Parathyroid adenoma (tissue), 2 donors: ENCODE measurements at regions not wholly inside any gene's neighbourhood (a gene's known extent, or its start where the extent isn't known, plus 50 kb on each side); places are given as distances from the start of the nearest gene placed in this dataset.

Experiments used
- H2AFZ ChIP-seq: fragments of 300-600 bp; sonication (generic); one replicate; pipeline ENCODE4 v1.7.0; 2017; ENCODE audit warnings: antibody characterized with exemption, mild to moderate bottlenecking
- H3K27ac ChIP-seq: fragments of 300-600 bp; sonication (generic); one replicate; pipeline ENCODE4 v1.7.0; 2017
- H3K27me3 ChIP-seq: fragments of 300-600 bp; sonication (generic); one replicate; pipeline ENCODE4 v1.7.0; 2017; ENCODE audit warnings: low read length; ENCODE audit not compliant: control insufficient read depth, insufficient read depth
- H3K36me3 ChIP-seq: fragments of 300-600 bp; sonication (generic); one replicate; pipeline ENCODE4 v1.7.0; 2017; ENCODE audit warnings: low read length; ENCODE audit not compliant: control insufficient read depth, insufficient read depth
- H3K4me1 ChIP-seq: fragments of 300-600 bp; sonication (generic); one replicate; pipeline ENCODE4 v1.7.0; 2017; ENCODE audit warnings: control low read depth
- H3K4me2 ChIP-seq: fragments of 300-600 bp; sonication (generic); one replicate; pipeline ENCODE4 v1.7.0; 2017; ENCODE audit warnings: low read length
- H3K4me3 ChIP-seq: fragments of 300-600 bp; sonication (generic); one replicate; pipeline ENCODE4 v1.7.0; 2017; ENCODE audit warnings: low read depth, low read length
- H3K79me2 ChIP-seq: fragments of 300-600 bp; sonication (generic); one replicate; pipeline ENCODE4 v1.7.0; 2017; ENCODE audit warnings: control low read depth
- H3K9ac ChIP-seq: fragments of 300-600 bp; sonication (generic); one replicate; pipeline ENCODE4 v1.7.0; 2017; ENCODE audit warnings: mild to moderate bottlenecking
- H3K9me3 ChIP-seq: fragments of 300-600 bp; sonication (generic); one replicate; pipeline ENCODE4 v1.7.0; 2017; ENCODE audit warnings: low read length; ENCODE audit not compliant: control insufficient read depth
- TF ChIP-seq, protein P1 (sequence below): fragments of 300-600 bp; sonication (generic); IDR thresholded peaks from one replicate; pipeline ENCODE4 v1.7.0; 2017; ENCODE audit warnings: antibody characterized with exemption, mild to moderate bottlenecking
- donor health status: primary hyperparathyroidism.

DNA sequence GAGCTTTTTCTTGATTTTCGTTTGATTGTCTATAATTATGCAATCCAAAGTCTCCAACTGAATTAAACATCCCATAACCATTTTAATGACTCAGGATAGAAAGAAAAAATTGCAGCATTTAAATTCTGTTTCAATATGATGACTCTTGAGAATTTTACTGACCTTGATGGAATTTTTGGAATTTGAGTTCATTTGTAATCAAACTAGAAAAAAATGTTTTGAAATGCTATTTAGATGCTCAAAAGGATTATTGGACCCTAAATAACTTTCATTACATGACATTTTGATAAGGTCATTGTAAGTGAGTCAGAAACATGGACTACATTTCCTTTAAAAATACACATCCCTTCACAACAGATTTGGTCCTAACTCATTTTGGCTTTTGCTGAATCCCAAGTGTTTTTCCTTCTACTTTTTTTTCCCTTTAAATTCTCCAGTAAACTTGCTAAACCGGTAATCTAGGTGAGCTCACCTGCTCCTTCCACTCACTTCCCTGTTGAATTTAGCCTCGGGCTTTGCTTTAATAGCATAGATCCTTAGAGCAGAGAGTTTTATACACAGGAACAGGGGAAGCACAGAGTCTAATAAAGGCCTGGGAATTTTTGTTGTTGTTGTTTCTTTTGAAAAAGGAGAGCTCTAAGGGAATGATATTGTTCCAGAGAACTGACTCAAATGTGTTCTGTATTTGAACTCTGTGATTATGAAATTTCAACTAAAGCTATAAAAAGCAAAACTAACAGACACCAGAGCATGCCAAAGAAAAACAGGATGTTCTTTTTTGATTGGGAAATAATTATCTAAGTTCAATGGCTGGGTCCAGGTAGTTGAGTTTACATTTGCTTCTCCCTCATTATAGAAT lies 1088.2 kb upstream of the CITED2 start:
- Histone ChIP-seq H3K36me3 (no peaks in the 10 kb centered on the region), H3K9ac (no peak overlapping the region), H3K4me2 (peak overlapping the region; percentile 50), H3K4me1 (peaks cover 17% of the 10 kb centered on the region), H3K27me3 (no peaks in the 10 kb centered on the region), H3K79me2 (no peaks in the 10 kb centered on the region), H3K4me3 (peak overlapping the region; percentile 17), H3K27ac (peak overlapping the region; percentile 81), H2AFZ (peak overlapping the region; percentile 73), H3K9me3 (no peaks in the 10 kb centered on the region)
- TF ChIP-seq, protein P1, sequence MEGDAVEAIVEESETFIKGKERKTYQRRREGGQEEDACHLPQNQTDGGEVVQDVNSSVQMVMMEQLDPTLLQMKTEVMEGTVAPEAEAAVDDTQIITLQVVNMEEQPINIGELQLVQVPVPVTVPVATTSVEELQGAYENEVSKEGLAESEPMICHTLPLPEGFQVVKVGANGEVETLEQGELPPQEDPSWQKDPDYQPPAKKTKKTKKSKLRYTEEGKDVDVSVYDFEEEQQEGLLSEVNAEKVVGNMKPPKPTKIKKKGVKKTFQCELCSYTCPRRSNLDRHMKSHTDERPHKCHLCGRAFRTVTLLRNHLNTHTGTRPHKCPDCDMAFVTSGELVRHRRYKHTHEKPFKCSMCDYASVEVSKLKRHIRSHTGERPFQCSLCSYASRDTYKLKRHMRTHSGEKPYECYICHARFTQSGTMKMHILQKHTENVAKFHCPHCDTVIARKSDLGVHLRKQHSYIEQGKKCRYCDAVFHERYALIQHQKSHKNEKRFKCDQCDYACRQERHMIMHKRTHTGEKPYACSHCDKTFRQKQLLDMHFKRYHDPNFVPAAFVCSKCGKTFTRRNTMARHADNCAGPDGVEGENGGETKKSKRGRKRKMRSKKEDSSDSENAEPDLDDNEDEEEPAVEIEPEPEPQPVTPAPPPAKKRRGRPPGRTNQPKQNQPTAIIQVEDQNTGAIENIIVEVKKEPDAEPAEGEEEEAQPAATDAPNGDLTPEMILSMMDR, result no peak

DNA sequence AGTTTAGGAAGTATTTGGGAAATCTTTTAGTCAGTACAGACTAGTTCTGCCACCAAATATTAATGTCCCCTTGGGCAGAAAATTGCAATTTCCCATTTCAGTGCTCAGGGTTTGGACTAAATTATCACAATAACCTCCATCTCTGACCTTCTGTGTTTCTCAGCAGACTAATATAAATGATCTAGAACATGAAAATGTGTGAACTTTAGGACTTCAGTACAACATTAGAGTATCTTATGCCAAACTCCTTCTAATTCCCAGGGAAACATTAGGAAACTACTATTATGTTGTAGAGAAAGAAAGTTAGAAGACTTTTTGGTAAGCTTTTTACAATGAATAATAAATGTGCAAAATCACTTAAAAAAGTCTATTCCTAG lies 1087.6 kb upstream of the CITED2 start:
- Histone ChIP-seq H3K9me3 (no peaks in the 10 kb centered on the region), H3K27me3 (no peaks in the 10 kb centered on the region), H3K4me3 (peak overlapping the region; percentile 17), H3K4me1 (peaks cover 17% of the 10 kb centered on the region), H2AFZ (no peak overlapping the region), H3K4me2 (no peak overlapping the region), H3K36me3 (no peaks in the 10 kb centered on the region), H3K79me2 (no peaks in the 10 kb centered on the region), H3K27ac (peak overlapping the region; percentile 81), H3K9ac (no peak overlapping the region)
- TF ChIP-seq, protein P1, result no peak

DNA sequence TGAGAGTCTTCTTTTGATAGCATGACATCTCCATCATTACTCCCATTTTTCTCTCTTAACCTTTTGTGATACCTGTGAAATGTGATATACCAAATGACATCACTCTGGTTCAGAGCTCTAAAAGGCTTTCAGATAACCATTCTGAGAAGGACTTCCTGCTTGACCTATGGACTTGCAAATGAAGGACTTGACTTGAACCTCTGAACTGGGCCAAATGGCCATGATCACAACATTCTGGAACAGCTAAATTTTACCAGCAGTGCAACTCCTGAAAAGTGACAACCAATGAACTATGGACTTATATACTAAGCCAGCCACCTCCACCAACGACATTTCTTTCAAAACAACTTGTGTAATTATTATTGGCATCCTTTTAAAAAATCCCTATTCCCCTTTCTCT lies 1085.8 kb upstream of the CITED2 start:
- Histone ChIP-seq H3K4me2 (no peak overlapping the region), H3K9me3 (no peaks in the 10 kb centered on the region), H3K27ac (no peak overlapping the region), H3K4me1 (peaks cover 17% of the 10 kb centered on the region), H2AFZ (no peak overlapping the region), H3K9ac (no peak overlapping the region), H3K79me2 (no peaks in the 10 kb centered on the region), H3K36me3 (no peaks in the 10 kb centered on the region), H3K27me3 (no peaks in the 10 kb centered on the region), H3K4me3 (no peak overlapping the region)
- TF ChIP-seq, protein P1, result no peak

DNA sequence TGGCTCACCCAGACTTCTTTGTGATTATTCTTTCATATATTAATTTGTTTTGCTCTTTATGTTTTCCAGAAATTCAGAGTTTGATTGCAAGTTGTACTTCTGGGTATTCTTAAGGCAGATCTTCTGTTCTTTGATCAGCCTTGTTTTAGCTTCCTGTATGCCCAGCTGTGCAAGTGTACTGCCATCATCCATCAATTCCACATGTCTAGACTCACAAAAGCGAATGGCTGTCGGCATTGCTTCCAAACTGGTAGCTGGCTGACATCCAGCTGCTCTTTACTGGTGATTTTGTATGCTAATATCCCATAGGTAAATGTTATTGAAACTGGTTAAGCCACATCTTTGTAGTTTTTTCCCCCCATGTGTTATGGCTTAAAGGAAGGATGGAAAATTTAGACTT lies 1084.8 kb upstream of the CITED2 start:
- Histone ChIP-seq H3K4me2 (no peak overlapping the region), H3K4me3 (no peak overlapping the region), H2AFZ (no peak overlapping the region), H3K27ac (no peak overlapping the region), H3K27me3 (no peaks in the 10 kb centered on the region), H3K4me1 (peaks cover 17% of the 10 kb centered on the region), H3K79me2 (no peaks in the 10 kb centered on the region), H3K9me3 (no peaks in the 10 kb centered on the region), H3K36me3 (no peaks in the 10 kb centered on the region), H3K9ac (no peak overlapping the region)
- TF ChIP-seq, protein P1, result no peak

DNA sequence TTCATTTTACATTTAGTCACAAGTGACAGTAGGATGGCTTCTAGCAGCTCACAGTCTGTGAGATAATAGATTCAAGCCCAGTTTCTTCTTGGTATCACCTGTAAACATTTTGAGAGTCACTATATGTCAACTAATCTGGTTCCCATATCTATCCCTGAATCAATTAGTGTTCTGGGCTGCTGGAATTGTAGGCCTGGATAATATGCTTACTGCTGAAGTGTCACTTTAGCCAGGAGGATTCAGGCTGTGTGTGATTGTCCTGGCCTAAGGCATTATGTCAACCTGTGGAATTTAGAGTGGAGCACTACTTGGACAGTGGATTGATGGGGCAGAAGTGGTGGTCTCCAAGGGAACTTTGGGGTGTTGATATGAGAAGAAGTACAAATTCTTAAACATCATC lies 1071.8 kb upstream of the CITED2 start:
- Histone ChIP-seq H3K4me1 (no peaks in the 10 kb centered on the region), H3K36me3 (no peaks in the 10 kb centered on the region), H3K27ac (no peak overlapping the region), H3K27me3 (no peaks in the 10 kb centered on the region), H3K4me2 (no peak overlapping the region), H3K9ac (no peak overlapping the region), H3K9me3 (no peaks in the 10 kb centered on the region), H3K4me3 (no peak overlapping the region), H2AFZ (no peak overlapping the region), H3K79me2 (no peaks in the 10 kb centered on the region)
- TF ChIP-seq, protein P1, result no peak
